HL-60 (cell line): ENCODE measurements at regions not wholly inside any gene's neighbourhood (a gene's known extent, or its start where the extent isn't known, plus 50 kb on each side); places are given as distances from the start of the nearest gene placed in this dataset.
"Not testable (repeated sequence)": the region's sequence is repeated elsewhere in the genome, so short reads cannot be mapped to it uniquely, and the experiment has no call there.

Experiments
- DNase-seq, 2 experiments: peaks; one replicate each; pipeline ENCODE4 v3.0.0-alpha.2; 2010 to 2020; ENCODE audit warnings: low read depth in 1 of 2, low spot score in 1 of 2
- H3K27ac ChIP-seq: fragments of 250-450 bp; sonication (Bioruptor Pico); replicated peaks from 2 replicates; pipeline ENCODE4 v1.5.1; 2020; ENCODE audit warnings: mild to moderate bottlenecking, moderate library complexity
- H3K27me3 ChIP-seq: fragments of 250-450 bp; sonication (Bioruptor Pico); 2 replicates; pipeline ENCODE4 v1.5.1; 2021; ENCODE audit warnings: mild to moderate bottlenecking, moderate library complexity; ENCODE audit not compliant: insufficient read depth, poor library complexity, severe bottlenecking
- H3K4me3 ChIP-seq: replicated peaks from 2 replicates; pipeline ENCODE4 v1.5.1; 2011; ENCODE audit warnings: mild to moderate bottlenecking, control low read depth, low read length; ENCODE audit not compliant: insufficient read depth
- GABPA ChIP-seq: IDR thresholded peaks from 2 replicates; pipeline ENCODE4 v1.6.1; 2012; ENCODE audit warnings: low read depth
- POLR2AphosphoS5 ChIP-seq: IDR thresholded peaks from 2 replicates; pipeline ENCODE4 v1.6.1; 2012; ENCODE audit warnings: low read depth
- SPI1 ChIP-seq: IDR thresholded peaks from 2 replicates; pipeline ENCODE4 v1.6.1; 2012; ENCODE audit warnings: low read depth, mild to moderate bottlenecking, borderline replicate concordance
- TF ChIP-seq, protein P1 (sequence below): IDR thresholded peaks from one replicate; pipeline ENCODE4 v1.5.1; 2011; ENCODE audit warnings: low read length, control low read depth, inconsistent platforms; ENCODE audit not compliant: insufficient read depth
- TF ChIP-seq, protein P2 (sequence below): IDR thresholded peaks from 2 replicates; pipeline ENCODE4 v1.6.1; 2012; ENCODE audit warnings: low read depth; ENCODE audit not compliant: insufficient replicate concordance

DNA sequence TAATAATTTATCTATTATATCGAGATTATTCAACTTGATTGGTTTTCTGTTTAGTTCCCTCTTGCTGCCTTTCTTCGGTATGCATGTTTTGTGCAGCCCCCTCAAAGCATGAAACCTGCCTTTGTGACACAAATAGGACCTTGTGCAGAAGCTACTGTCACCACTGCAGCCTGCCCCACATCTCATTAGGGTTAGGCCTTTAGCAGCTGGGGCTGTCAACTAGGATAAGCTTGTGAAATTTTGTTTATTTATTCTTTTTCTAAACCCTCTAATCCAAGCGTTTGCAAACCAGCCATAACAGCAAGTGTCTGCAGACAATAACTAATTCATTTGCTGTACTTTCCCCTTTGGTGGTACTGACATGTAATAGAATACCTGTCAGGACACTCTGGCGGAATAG lies 258.9 kb downstream of the RCHY1 start:
- DNase-seq: no peak
- H3K27ac ChIP-seq: no peak overlapping the region
- H3K4me3 ChIP-seq: no peak overlapping the region
- TF ChIP-seq, protein P1, sequence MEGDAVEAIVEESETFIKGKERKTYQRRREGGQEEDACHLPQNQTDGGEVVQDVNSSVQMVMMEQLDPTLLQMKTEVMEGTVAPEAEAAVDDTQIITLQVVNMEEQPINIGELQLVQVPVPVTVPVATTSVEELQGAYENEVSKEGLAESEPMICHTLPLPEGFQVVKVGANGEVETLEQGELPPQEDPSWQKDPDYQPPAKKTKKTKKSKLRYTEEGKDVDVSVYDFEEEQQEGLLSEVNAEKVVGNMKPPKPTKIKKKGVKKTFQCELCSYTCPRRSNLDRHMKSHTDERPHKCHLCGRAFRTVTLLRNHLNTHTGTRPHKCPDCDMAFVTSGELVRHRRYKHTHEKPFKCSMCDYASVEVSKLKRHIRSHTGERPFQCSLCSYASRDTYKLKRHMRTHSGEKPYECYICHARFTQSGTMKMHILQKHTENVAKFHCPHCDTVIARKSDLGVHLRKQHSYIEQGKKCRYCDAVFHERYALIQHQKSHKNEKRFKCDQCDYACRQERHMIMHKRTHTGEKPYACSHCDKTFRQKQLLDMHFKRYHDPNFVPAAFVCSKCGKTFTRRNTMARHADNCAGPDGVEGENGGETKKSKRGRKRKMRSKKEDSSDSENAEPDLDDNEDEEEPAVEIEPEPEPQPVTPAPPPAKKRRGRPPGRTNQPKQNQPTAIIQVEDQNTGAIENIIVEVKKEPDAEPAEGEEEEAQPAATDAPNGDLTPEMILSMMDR: no peak
- no peaks in the 10 kb centered on the region for H3K27me3 ChIP-seq

DNA sequence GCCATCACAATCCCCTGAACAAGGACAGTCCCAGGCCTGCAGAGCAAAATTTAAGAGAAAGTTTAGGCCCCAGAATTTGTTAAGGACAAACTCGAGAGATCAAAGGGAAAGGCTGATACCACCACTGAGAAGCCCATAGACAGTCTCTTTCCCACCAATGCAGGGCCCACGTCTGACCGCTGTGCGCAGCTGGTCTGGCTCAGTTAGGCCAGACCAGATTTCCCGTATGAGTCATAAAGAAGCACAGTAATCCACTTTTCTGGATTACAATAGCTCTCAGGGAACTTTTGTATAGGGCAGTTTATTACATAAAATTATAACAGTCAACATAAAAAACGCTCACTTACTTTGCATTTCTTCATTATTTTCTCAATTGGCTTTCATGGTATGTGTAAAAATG lies 259.5 kb downstream of the RCHY1 start:
- no peak overlapping the region for H3K27ac ChIP-seq
- TF ChIP-seq SPI1 (no peak), POLR2AphosphoS5 (no peak), GABPA (no peak)
- TF ChIP-seq, protein P2, sequence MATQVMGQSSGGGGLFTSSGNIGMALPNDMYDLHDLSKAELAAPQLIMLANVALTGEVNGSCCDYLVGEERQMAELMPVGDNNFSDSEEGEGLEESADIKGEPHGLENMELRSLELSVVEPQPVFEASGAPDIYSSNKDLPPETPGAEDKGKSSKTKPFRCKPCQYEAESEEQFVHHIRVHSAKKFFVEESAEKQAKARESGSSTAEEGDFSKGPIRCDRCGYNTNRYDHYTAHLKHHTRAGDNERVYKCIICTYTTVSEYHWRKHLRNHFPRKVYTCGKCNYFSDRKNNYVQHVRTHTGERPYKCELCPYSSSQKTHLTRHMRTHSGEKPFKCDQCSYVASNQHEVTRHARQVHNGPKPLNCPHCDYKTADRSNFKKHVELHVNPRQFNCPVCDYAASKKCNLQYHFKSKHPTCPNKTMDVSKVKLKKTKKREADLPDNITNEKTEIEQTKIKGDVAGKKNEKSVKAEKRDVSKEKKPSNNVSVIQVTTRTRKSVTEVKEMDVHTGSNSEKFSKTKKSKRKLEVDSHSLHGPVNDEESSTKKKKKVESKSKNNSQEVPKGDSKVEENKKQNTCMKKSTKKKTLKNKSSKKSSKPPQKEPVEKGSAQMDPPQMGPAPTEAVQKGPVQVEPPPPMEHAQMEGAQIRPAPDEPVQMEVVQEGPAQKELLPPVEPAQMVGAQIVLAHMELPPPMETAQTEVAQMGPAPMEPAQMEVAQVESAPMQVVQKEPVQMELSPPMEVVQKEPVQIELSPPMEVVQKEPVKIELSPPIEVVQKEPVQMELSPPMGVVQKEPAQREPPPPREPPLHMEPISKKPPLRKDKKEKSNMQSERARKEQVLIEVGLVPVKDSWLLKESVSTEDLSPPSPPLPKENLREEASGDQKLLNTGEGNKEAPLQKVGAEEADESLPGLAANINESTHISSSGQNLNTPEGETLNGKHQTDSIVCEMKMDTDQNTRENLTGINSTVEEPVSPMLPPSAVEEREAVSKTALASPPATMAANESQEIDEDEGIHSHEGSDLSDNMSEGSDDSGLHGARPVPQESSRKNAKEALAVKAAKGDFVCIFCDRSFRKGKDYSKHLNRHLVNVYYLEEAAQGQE: no peak
- TF ChIP-seq, protein P1: no peak
- no peak overlapping the region for H3K4me3 ChIP-seq
- no peaks in the 10 kb centered on the region for H3K27me3 ChIP-seq
- no peak for DNase-seq

DNA sequence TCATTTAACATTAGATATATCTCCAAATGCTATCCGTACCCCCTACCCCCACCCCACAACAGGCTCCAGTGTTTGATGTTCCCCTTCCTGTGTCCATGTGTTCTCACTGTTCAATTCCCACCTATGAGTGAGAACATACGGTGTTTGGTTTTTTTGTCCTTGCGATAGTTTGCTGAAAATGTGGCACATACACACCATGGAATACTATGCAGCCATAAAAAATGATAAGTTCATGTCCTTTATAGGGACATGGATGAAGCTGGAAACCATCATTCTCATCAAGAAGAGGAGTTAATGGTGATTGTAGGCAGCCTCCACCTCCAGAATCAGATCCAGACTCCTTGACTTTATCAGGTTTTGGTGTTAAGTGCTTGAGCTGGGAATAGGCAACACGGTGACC lies 261.1 kb downstream of the RCHY1 start:
- not testable (repeated sequence) for H3K27ac ChIP-seq, H3K27me3 ChIP-seq, H3K4me3 ChIP-seq, DNase-seq

DNA sequence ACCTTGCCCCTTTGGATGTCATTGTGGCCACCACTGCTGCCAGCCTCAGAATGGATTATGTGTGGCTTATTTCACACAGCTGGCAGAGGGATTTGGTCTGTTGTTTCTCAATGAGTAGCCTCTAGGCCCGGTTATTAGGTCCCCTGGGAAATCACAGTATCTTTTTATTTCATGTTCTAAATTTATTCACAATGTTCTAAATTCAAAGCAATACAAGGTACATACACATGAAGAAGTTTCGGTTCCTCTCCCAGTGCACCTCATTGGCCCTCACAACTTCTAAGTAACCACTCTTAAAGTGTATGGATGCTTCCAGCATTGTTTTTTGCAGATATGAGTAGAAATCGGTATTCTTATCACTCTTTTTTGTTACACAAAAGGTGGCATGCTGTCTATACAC lies 262.7 kb downstream of the RCHY1 start:
- no peak for TF ChIP-seq POLR2AphosphoS5
- TF ChIP-seq GABPA: no peak
- TF ChIP-seq, protein P2: no peak
- TF ChIP-seq, protein P1: no peak
- no peak for TF ChIP-seq SPI1
- DNase-seq: no peak
- H3K27ac ChIP-seq: no peak overlapping the region
- no peak overlapping the region for H3K4me3 ChIP-seq
- H3K27me3 ChIP-seq: no peaks in the 10 kb centered on the region
